HepG2 (cell line): ENCODE measurements at regions not wholly inside any gene's neighbourhood (a gene's known extent, or its start where the extent isn't known, plus 50 kb on each side); places are given as distances from the start of the nearest gene placed in this dataset.

Experiments
- ATAC-seq: fragments of 200-7000 bp; cut with Tn5 transposase; 3 replicates; pipeline ENCODE4 v1.9.1; 2020; ENCODE audit warnings: mild to moderate bottlenecking, moderate library complexity
- BruUV-seq: library from RNA; stranded (reverse); fragments of 400-500 nt; replicated peaks from 2 replicates; lab custom pipeline; 2021; lab: Mats Ljungman, UMichigan
- CTCF ChIA-PET: fragments of 300-600 bp; formaldehyde crosslinking; extraction: SDS; loops from one replicate; lab custom pipeline; 2021; ENCODE audit warnings: low total read pairs, inconsistent platforms, low intra/inter-chr PET ratio; lab: Yijun Ruan, JAX
- POLR2A ChIA-PET: fragments of 350-600 bp; sonication (Branson Sonifier 250); formaldehyde crosslinking; loops from one replicate; lab custom pipeline; 2020; ENCODE audit warnings: antibody characterized with exemption, inconsistent platforms; lab: Yijun Ruan, JAX
- DNase-seq: peaks from one replicate; pipeline ENCODE4 v3.0.0-alpha.2; 2015; ENCODE audit warnings: low spot score
- FAIRE-seq: peaks from 3 replicates; lab custom pipeline; 2011; peaks lifted over from hg19 to GRCh38; lab: Jason Lieb, UNC
- H2AFZ ChIP-seq: one replicate; pipeline ENCODE4 v1.6.1; 2011; ENCODE audit warnings: low read length, inconsistent platforms
- H3K27ac ChIP-seq: fragments of 300-600 bp; 3 replicates; pipeline ENCODE4 v1.8.0; 2011; ENCODE audit warnings: mixed run types, mild to moderate bottlenecking, mixed read lengths, low read length, inconsistent platforms; ENCODE audit not compliant: insufficient read depth; ENCODE audit errors: extremely low read length
- H3K27me3 ChIP-seq, 2 experiments: fragments of 200-600 bp in 1 of 2; 2 replicates in 1 of 2; 3 replicates in 1 of 2; pipeline versions ENCODE4 v1.6.0 to v1.8.0; 2011; ENCODE audit warnings: low read length in 2 of 2, mild to moderate bottlenecking in 2 of 2, moderate library complexity in 2 of 2, inconsistent platforms in 1 of 2; ENCODE audit not compliant: insufficient read depth in 2 of 2, control insufficient read depth in 1 of 2
- H3K36me3 ChIP-seq, 2 experiments: fragments of 200-600 bp in 1 of 2; replicated peaks in 1 of 2; 2 replicates in 1 of 2; 3 replicates in 1 of 2; pipeline versions ENCODE4 v1.5.1 to v1.8.0; 2011; ENCODE audit warnings: low read length in 2 of 2, inconsistent platforms in 1 of 2; ENCODE audit not compliant: insufficient read depth in 2 of 2, control insufficient read depth in 1 of 2
- H3K4me1 ChIP-seq: 2 replicates; pipeline ENCODE4 v1.5.1; 2012; ENCODE audit warnings: low read length, inconsistent platforms; ENCODE audit not compliant: insufficient read depth
- H3K4me2 ChIP-seq: 2 replicates; pipeline ENCODE4 v1.6.0; 2011; ENCODE audit warnings: low read depth, low read length, inconsistent platforms
- H3K4me3 ChIP-seq, 3 experiments: fragments of 200-600 bp in 1 of 3; sonication (generic), shearing (Covaris generic) in 1 of 3; replicated peaks in 1 of 3; 2 replicates each; pipeline ENCODE4 v1.5.1; 2011 to 2016; ENCODE audit warnings: low read length in 3 of 3, inconsistent platforms in 2 of 3, low read depth in 2 of 3, mild to moderate bottlenecking in 2 of 3, control low read depth in 1 of 3, mixed read lengths in 1 of 3; ENCODE audit not compliant: insufficient read depth in 1 of 3
- H3K79me2 ChIP-seq: one replicate; pipeline ENCODE4 v1.6.1; 2011; ENCODE audit warnings: low read length, inconsistent platforms; ENCODE audit not compliant: insufficient read depth
- H3K9ac ChIP-seq: 2 replicates; pipeline ENCODE4 v1.6.0; 2011; ENCODE audit warnings: mild to moderate bottlenecking, low read depth, low read length, inconsistent platforms; ENCODE audit not compliant: insufficient read depth
- H3K9me3 ChIP-seq: 2 replicates; pipeline ENCODE4 v1.5.1; 2012; ENCODE audit warnings: mild to moderate bottlenecking, low read length
- H4K20me1 ChIP-seq: 2 replicates; pipeline ENCODE4 v1.6.0; 2011; ENCODE audit warnings: inconsistent platforms, mild to moderate bottlenecking, low read length, moderate library complexity; ENCODE audit not compliant: insufficient read depth
- ADNP ChIP-seq: sonication (generic); formaldehyde crosslinking; IDR thresholded peaks from 2 replicates; pipeline ENCODE4 v1.4.0; 2020; ENCODE audit warnings: missing genetic modification reagents
- E2F5 ChIP-seq: sonication (generic); formaldehyde crosslinking; conservative IDR thresholded peaks from 2 replicates; pipeline ENCODE4 v1.4.0; 2020; ENCODE audit warnings: missing genetic modification reagents
- ELF1 ChIP-seq: sonication (generic); formaldehyde crosslinking; IDR thresholded peaks from 2 replicates; pipeline ENCODE4 v1.4.0; 2020; ENCODE audit warnings: missing genetic modification reagents
- FOXA3 ChIP-seq: IDR thresholded peaks from 2 replicates; pipeline ENCODE4 v1.6.1; 2016; ENCODE audit warnings: missing genetic modification reagents, missing compliant biosample characterization
- FOXP1 ChIP-seq, 2 experiments: fragments of 450-650 bp in 1 of 2; IDR thresholded peaks; 2 replicates each; pipeline ENCODE4 v1.6.1; 2017 to 2018; ENCODE audit warnings: antibody characterized with exemption in 1 of 2
- HOXA3 ChIP-seq: sonication (generic); formaldehyde crosslinking; IDR thresholded peaks from 2 replicates; pipeline ENCODE4 v1.5.0; 2020; ENCODE audit warnings: missing genetic modification reagents
- NFE2L2 ChIP-seq: fragments of 150-350 bp; IDR thresholded peaks from 2 replicates; pipeline ENCODE4 v1.6.1; 2014; ENCODE audit warnings: low read length
- PCBP2 ChIP-seq: fragments of 200-400 bp; formaldehyde crosslinking; optimal IDR thresholded peaks from 2 replicates; pipeline ENCODE3; 2018; ENCODE audit warnings: low read length, low read depth; ENCODE audit not compliant: poor library complexity, severe bottlenecking
- POGK ChIP-seq: sonication (generic); formaldehyde crosslinking; conservative IDR thresholded peaks from 2 replicates; pipeline ENCODE4 v1.8.0; 2022; ENCODE audit warnings: mild to moderate bottlenecking, moderate library complexity, missing genetic modification reagents
- ZBTB3 ChIP-seq: sonication (generic); formaldehyde crosslinking; IDR thresholded peaks from 2 replicates; pipeline ENCODE4 v1.4.0; 2020; ENCODE audit warnings: low read depth, mild to moderate bottlenecking, moderate library complexity, missing genetic modification reagents, borderline replicate concordance
- ZMYM4 ChIP-seq: sonication (generic); formaldehyde crosslinking; IDR thresholded peaks from 2 replicates; pipeline ENCODE4 v1.8.1; 2023; ENCODE audit warnings: mild to moderate bottlenecking, missing genetic modification reagents
- ZNF281 ChIP-seq: sonication (generic); formaldehyde crosslinking; IDR thresholded peaks from 2 replicates; pipeline ENCODE4 v1.4.0; 2020; ENCODE audit warnings: missing genetic modification reagents, borderline replicate concordance
- ZNF367 ChIP-seq: sonication (generic); formaldehyde crosslinking; IDR thresholded peaks from 2 replicates; pipeline ENCODE4 v1.4.0; 2020; ENCODE audit warnings: missing genetic modification reagents, borderline replicate concordance
- ZNF430 ChIP-seq: sonication (generic); formaldehyde crosslinking; IDR thresholded peaks from 2 replicates; pipeline ENCODE4 v1.9.0; 2021; ENCODE audit warnings: mild to moderate bottlenecking, missing genetic modification reagents
- WGBS: methylation state at CpG from one replicate; pipeline ENCODE4 v1.1.6; 2017; ENCODE audit warnings: low lambda C conversion rate; 5-methylcytosine and 5-hydroxymethylcytosine counted together
- in situ Hi-C: cut with HindIII; loops from 2 replicates; pipeline ENCODE4 v1.10.0; 2017; ENCODE audit warnings: low pct_unique_long_range_greater_than_20kb; ENCODE audit not compliant: extremely low pct_ligation_motif_present
- intact Hi-C: fragments of 100-400 bp; cut with micrococcal nuclease; formaldehyde crosslinking; loops from one replicate; pipeline ENCODE4 v1.10.0; 2022; ENCODE audit not compliant: unreplicated experiment

GRCh38 chr1:164188497-164188896 is 370.5 kb upstream of the PBX1 start:
- intact Hi-C loops: no loop called here

More at GRCh38 chr1:164188497-164188896, 370.5 kb upstream of the PBX1 start:
- Histone ChIP-seq H3K9ac (no peak overlapping the region), H3K4me2 (no peak overlapping the region), H3K4me3 (no peak overlapping the region), H3K4me1 (no peaks in the 10 kb centered on the region), H3K27ac (no peak overlapping the region), H3K36me3 (no peaks in the 10 kb centered on the region), H4K20me1 (no peaks in the 10 kb centered on the region), H2AFZ (no peak overlapping the region), H3K79me2 (no peaks in the 10 kb centered on the region), H3K9me3 (peaks cover 97% of the 10 kb centered on the region), H3K27me3 (no peaks in the 10 kb centered on the region)
- ChIA-PET POLR2A (no interaction called here), CTCF (no interaction called here)
- ATAC-seq: no peak
- BruUV-seq: no TSS peak
- no peak for FAIRE-seq
- TF ChIP-seq E2F5 (CRISPR knock-in tag) (no peak), ZNF430 (CRISPR knock-in tag) (no peak), NFE2L2 (no peak), ZNF367 (CRISPR knock-in tag) (no peak), HOXA3 (CRISPR knock-in tag) (no peak), PCBP2 (no peak), ZMYM4 (CRISPR knock-in tag) (no peak), FOXA3 (CRISPR knock-in tag) (no peak), ZBTB3 (CRISPR knock-in tag) (no peak), ADNP (CRISPR knock-in tag) (no peak), POGK (no peak), FOXP1 (IDR thresholded peaks at IDR 0.05) (no peak), FOXP1 (CRISPR knock-in tag; IDR thresholded peaks at IDR 0.05) (no peak), ZNF281 (CRISPR knock-in tag) (no peak), ELF1 (CRISPR knock-in tag) (no peak)
- 2% methylated on average over 4 of the region's 4 CpGs for WGBS
- no peak for DNase-seq
- in situ Hi-C loops: no loop called here
